ENCODE measurements at regions not wholly inside any gene's neighbourhood (a gene's known extent, or its start where the extent isn't known, plus 50 kb on each side); places are given as distances from the start of the nearest gene placed in this dataset.
"Not testable (repeated sequence)": the region's sequence is repeated elsewhere in the genome, so short reads cannot be mapped to it uniquely, and the experiment has no call there.

DNA sequence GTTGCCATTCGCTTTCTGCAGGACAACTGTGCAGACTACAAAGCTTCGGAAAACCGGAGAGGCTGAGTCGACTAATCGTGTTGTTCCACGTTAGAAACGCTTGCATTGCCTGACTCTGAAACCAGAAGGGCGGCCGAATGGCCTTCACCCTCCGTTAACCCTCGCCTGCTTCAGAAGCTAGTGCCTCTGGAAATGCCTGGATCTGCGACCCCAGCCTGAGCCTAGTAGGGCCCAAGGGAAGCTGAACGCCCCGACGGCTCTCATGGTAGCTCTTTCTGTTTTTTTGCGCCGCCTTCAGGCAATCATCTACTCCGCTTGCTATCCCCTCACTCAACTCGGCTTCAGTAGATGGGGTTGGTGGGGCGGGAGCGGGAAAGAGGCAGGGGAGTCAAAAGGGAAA lies 117.3 kb downstream of the PPIAL4A start:
- not testable (repeated sequence) for DNase-seq

GRCh38 chr1:121007755-121008154 lies 118.2 kb downstream of the PPIAL4A start:
- DNase-seq = not testable (repeated sequence)

DNA sequence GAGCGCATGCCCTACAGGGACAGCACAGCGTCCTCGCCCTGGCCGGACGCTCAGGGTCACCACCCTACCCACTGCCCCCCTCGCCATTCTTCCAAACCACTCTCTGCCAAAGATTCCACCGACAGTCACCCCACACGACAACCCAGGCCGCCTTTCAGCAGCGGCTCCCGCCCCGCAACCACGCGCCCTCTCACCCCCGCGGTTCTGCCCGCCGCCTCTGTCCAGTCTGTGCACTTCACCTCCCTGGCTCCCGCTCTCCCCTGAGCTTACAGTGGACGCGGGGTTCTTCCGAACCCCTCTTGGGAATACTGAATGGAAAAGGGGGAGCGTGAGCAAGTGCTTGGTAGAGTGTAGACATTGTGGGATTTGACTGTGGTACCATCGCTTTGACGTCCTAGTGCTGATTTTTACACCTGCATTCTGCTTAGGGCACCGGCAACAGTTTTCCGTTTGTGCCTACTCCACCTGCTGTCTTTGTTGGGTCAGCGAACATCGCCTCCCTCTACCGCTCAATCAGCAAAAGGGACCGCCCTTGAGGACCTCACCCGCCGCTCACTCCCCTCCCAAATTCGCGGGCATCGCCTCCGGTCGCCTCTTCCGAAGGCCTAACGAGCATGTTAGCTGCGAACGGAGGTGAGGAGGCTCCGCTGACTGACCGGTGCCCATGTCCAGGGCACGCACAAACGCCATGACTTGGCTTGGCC lies 119.1 kb downstream of the PPIAL4A start:
- not testable (repeated sequence) for DNase-seq

- peak; percentile 45 for DNase-seq
These were observed 119.9 kb downstream of the PPIAL4A start for GRCh38 chr1:121009216-121010057.

GRCh38 chr1:121010141-121010540 lies 120.6 kb downstream of the PPIAL4A start:
- DNase-seq = not testable (repeated sequence)

GRCh38 chr1:121013181-121013580 lies 123.6 kb downstream of the PPIAL4A start:
- not testable (repeated sequence) for DNase-seq

- DNase-seq = peak; percentile 49
These were observed 126.8 kb downstream of the PPIAL4A start for GRCh38 chr1:121016182-121017028.

DNA sequence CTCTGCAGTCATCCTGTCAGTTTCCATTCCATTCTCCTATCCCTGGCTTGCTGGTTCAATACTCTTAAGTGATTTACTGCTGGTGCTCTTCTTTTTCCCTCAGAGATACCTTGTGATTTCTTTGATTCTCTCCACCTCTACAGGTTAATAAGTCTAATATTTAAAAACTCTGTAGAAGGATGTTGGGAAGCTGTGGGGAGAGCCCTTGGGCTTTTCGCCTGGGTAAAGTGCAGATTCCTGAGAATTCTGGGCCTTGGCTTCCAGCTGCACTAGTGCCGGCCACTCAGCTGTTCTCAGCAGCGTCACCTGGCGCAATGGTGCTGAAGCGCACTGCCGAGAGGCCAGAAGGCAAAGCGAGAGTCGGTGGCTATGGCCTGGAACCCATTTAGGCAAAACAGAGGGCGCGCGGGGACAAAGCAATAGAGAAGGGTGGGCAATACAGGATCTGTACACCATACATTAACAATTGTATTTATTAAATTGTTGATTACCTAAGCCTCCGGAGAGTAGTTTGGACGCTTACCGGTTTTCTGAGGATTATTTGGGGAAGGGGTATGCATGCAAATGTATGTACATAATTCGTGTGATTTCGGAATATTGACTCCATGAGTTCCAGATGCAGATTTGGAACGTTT lies 130.3 kb downstream of the PPIAL4A start:
- DNase-seq = not testable (repeated sequence)

DNA sequence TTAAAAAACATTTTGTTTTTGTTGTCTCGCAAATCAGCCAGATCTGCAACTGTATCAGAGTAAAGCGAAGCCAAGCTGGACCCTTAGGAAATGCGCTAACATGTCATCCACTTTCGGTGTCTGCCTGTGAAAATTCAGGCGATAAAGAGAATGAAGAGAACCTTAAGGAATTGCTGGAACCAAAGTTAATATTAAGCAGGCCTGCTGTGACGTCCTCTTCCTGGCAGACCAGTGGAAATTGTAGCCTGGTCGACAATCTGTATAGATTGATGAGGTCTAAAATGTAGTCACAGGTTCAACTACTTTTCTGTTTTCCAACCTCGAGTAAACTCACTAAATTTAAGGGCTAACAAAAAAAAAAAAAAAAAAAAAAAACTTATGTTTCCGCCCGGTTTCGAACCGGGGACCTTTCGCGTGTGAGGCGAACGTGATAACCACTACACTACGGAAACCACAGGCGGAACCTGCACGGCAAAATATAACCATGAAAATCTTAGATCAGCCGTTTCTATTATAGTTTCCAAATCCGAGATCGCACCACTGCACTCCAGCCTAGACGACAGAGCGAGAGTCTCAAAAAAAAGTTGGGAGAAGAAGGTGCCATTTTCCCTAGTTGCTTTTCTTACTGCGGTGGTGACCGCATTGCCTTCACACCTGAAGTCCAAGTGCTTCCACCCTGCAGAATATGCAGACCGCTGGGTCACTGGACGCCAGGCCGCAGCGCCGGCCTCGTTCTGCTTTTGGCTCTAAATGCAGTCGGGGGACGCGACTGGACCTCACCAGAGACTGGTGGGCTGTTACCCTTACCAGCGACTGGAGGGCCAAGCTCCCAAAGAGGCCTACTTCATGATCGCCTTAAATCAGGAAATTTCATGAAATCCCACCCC lies 131.0 kb downstream of the PPIAL4A start:
- peak; percentile 55 for DNase-seq

- DNase-seq = not testable (repeated sequence)
These were observed 132.1 kb downstream of the PPIAL4A start for GRCh38 chr1:121021716-121022115.

DNA sequence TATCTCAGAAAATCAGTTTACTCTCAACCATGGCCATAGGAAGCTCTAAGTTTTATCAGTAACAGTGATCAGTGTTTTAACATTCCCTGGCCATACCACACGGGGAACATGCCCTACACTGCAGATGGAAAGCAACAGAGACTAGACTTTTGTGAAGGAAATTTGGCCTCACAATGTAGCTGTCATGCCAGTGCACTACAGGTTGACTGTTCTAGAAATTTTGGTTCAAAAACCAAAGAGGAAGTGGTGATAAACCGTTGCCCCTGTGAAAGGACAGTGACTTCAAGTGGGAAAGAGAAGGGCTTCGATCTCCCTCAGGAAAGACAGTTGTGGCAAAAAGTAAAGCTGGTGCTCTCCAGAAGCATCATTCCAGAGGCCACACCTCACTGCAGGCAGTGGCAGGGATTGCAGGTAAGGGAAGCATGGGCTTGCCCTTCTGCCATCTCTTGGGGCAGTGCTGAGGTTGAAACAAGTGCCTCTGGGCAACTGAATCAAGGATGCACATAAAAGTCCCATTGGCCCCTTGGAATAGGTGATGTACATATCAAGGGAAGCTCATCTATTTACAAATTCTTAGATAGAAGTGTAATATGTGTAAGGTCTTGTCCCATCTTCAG lies 143.4 kb downstream of the PPIAL4A start:
- DNase-seq = not testable (repeated sequence)

DNA sequence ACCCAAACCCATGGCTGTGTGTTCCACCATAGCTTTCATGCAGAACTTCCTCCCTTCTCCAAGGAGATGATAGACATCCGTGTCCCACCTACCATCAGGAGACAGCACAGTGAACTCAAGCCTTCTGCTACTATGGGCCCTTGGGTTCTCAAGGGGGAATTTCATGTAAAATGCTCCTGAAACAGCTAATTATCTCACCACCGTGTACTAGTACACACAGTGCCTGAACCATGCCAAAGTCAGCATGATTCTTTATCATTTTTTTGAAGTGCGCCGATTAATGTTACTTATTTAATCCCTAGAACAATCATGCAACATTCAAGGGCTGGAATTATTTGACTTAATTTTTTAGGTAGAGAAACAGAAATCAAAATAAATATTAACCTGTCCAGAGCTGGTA lies 147.2 kb downstream of the PPIAL4A start:
- not testable (repeated sequence) for DNase-seq

- DNase-seq = not testable (repeated sequence)
These were observed 143.2 kb downstream of the FAM72B start for GRCh38 chr1:121040974-121041373.

DNA sequence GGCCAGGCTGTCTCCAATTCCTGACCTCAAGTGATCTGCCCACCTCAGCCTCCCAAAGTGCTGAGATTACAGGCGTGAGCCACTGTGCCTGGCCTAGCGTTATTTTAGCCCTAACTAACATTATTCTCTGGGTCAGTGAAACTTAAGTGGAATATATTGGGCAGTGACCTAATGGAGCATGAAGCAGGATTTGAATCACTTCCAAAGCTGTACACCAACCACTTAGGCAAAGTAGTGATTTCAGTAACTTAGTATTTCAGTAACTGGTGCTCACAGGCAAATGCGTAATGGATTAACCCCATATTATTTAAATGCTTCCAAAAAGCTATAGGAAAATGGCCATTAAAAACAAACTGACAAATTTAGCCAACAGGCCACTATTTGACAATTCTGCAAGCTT lies 142.6 kb downstream of the FAM72B start:
- DNase-seq = not testable (repeated sequence)

GRCh38 chr1:121042882-121043281 lies 141.3 kb downstream of the FAM72B start:
- DNase-seq = not testable (repeated sequence)

DNA sequence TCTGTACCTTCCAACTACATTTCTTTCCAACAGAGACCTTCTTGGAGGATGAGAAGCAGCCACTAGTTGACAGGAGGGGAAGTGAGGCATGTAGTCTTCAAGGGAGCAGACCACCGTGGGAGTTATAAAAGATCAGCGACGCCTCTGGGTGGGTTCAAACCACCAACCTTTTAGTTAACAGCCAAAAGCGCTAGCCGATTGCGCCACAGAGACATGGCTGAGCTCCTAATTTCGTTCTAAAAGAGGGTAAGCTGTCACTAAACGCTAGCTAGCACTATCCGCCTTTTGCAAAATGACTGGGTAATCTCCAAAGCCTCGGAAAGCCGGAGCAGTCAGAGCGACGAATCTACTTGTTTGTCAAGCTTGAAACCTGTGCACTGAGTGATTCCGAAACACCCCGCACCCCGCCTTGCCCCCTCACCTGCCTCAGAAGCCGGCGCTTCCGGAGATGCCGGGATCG lies 135.8 kb downstream of the FAM72B start:
- peak; percentile 20 for DNase-seq

DNA sequence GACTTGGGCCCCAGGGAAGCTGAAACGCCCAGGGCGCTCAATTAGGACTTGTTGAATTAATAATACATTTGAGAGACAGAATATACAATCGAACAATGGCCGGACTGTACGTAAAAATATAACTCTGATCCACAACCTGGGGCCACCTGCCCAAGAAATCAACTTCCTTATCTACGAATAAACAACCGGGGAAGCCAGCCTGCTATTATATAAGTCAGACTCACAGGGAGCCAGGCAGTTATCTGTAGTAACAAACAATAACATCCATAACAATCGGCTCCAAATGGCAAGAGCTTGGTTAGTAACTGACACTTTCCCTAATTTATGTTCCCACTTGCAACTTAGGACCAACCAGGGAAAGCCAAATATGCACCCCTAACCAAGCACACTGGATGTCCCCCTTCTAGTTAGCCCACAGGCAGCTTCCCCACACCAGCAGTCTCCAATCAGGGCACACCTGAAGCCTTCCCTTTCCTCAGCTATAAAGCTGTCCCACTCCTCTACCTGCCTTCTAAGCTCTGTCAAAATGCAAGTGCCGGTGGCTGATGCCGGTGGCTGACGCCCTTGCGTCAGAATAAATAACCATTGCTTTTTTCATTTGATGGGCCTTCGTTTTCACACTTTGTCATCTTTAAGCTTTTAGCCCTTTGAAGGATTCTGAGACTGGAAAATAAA lies 135.2 kb downstream of the FAM72B start:
- DNase-seq = not testable (repeated sequence)

- not testable (repeated sequence) for DNase-seq
These were observed 134.0 kb downstream of the FAM72B start for GRCh38 chr1:121050097-121050496.

DNA sequence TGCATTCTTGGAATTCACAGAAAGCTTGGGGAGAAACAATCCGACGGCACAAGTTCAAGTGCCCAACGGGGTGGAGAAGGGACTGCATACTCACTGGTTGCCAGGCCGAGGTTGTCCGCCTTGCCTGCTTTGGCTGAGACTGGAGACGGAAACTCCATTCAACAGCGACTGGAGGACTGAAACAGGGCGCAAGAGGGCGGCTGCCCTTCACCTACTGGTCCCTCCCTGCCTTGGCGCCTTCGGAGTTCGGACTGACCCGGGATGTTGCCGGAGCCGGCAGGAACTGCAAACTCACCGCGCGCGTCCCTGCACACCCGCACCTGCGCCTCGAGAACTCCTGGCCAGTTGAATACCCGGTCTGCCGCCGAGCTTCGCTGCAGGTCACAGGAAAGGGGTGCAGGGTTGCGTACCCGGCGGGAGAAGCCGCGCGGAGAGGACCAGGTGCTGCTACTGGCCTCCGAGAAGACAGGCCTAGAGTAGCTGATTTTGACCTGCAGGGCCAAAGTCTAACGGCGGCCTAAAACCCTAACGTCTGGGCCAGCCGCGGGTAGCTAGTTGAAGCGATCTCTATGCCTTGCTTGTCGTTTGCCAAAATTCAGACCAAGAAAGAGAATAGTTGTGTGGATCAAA lies 132.9 kb downstream of the FAM72B start:
- not testable (repeated sequence) for DNase-seq

Measured in stimulated activated CD4-positive, alpha-beta T cell treated with anti-CD3 and anti-CD28 coated beads, Interleukin-1b, Interleukin-23, amount 100 ng/mL, for 48 hours (primary cell).